ENCODE measurements at regions not wholly inside any gene's neighbourhood (a gene's known extent, or its start where the extent isn't known, plus 50 kb on each side); places are given as distances from the start of the nearest gene placed in this dataset.

DNA sequence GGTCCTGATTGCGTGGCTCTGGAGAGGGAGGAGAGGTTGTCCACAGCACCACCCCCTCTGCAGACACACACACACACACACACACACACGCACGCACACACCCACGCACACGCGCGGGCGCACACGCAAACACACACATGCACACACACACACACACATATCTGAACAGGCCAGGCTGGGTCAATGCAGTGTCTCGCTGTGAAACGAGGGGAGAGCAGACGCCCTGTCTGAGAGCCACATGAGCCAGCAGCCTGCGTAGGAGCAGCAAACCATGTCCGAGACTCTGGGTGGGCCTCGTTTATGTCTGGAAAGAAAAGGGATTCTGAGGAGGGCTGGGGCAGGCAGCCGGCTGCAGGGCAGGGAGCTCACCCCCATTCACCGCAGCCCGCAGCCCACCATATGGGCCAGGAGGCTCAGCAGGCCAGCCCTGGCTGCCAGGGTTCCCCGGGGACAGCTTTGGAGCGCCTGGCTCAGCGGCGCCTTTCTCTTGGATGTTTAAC, 93.3 kb upstream of the TNRC6C start:
- TF ChIP-seq TAF1 (IDR thresholded peaks at IDR 0.05; ENCODE audit: low read depth), result no peak
- no peak for TF ChIP-seq FOXM1 (IDR thresholded peaks at IDR 0.05; ENCODE audit: borderline replicate concordance, low read depth)
- TF ChIP-seq CEBPB (IDR thresholded peaks at IDR 0.05), result no peak
- TF ChIP-seq NFIC (IDR thresholded peaks at IDR 0.05), result no peak
- TF ChIP-seq EP300 (IDR thresholded peaks at IDR 0.05; ENCODE audit: borderline replicate concordance), result no peak
- TF ChIP-seq CREB1 (IDR thresholded peaks at IDR 0.05; ENCODE audit: low read depth), result no peak
- TF ChIP-seq, protein P1, sequence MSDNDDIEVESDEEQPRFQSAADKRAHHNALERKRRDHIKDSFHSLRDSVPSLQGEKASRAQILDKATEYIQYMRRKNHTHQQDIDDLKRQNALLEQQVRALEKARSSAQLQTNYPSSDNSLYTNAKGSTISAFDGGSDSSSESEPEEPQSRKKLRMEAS (IDR thresholded peaks at IDR 0.05), result no peak
- TF ChIP-seq, protein P2, sequence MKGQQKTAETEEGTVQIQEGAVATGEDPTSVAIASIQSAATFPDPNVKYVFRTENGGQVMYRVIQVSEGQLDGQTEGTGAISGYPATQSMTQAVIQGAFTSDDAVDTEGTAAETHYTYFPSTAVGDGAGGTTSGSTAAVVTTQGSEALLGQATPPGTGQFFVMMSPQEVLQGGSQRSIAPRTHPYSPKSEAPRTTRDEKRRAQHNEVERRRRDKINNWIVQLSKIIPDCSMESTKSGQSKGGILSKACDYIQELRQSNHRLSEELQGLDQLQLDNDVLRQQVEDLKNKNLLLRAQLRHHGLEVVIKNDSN (IDR thresholded peaks at IDR 0.05), result no peak
- TF ChIP-seq ZBTB7A (IDR thresholded peaks at IDR 0.05; ENCODE audit: low read depth), result no peak
- no peak for TF ChIP-seq RAD21 (IDR thresholded peaks at IDR 0.05; ENCODE audit: low read depth)
- no peak for TF ChIP-seq YY1 (IDR thresholded peaks at IDR 0.05; ENCODE audit: low read depth)
- no peak for TF ChIP-seq EGR1 (IDR thresholded peaks at IDR 0.05)
- no peak for TF ChIP-seq TCF12 (IDR thresholded peaks at IDR 0.05; ENCODE audit: low read depth)

DNA sequence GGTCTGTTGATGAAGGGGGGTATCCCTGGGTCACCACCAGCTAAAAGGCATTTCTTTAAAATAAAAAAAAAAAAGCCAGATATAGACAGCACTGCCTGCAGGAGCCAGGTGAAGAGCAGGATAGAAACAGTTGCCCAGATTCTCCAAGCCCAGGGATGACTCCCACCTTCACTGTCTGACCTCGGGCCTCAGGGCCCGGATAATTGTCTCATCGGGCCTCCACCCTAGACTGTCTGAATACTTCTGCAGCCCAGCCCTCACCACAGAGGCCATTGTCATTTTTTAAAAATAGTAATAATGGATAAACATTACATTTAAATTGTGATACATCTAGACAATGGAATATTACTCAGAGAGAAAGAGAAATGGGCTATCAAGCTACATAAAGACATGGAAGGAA, 92.8 kb upstream of the TNRC6C start:
- TF ChIP-seq CEBPB (IDR thresholded peaks at IDR 0.05) (no peak), NFIC (IDR thresholded peaks at IDR 0.05) (no peak), EGR1 (IDR thresholded peaks at IDR 0.05) (no peak), TEAD4 (IDR thresholded peaks at IDR 0.05) (no peak), TAF1 (IDR thresholded peaks at IDR 0.05; ENCODE audit: low read depth) (no peak), RAD21 (IDR thresholded peaks at IDR 0.05; ENCODE audit: low read depth) (no peak), TCF12 (IDR thresholded peaks at IDR 0.05; ENCODE audit: low read depth) (no peak), ZBTB7A (IDR thresholded peaks at IDR 0.05; ENCODE audit: low read depth) (no peak), EP300 (IDR thresholded peaks at IDR 0.05; ENCODE audit: borderline replicate concordance) (no peak), CREB1 (IDR thresholded peaks at IDR 0.05; ENCODE audit: low read depth) (no peak), FOXM1 (IDR thresholded peaks at IDR 0.05; ENCODE audit: borderline replicate concordance, low read depth) (no peak), YY1 (IDR thresholded peaks at IDR 0.05; ENCODE audit: low read depth) (no peak)
- TF ChIP-seq, protein P1 (IDR thresholded peaks at IDR 0.05), result no peak
- TF ChIP-seq, protein P3, sequence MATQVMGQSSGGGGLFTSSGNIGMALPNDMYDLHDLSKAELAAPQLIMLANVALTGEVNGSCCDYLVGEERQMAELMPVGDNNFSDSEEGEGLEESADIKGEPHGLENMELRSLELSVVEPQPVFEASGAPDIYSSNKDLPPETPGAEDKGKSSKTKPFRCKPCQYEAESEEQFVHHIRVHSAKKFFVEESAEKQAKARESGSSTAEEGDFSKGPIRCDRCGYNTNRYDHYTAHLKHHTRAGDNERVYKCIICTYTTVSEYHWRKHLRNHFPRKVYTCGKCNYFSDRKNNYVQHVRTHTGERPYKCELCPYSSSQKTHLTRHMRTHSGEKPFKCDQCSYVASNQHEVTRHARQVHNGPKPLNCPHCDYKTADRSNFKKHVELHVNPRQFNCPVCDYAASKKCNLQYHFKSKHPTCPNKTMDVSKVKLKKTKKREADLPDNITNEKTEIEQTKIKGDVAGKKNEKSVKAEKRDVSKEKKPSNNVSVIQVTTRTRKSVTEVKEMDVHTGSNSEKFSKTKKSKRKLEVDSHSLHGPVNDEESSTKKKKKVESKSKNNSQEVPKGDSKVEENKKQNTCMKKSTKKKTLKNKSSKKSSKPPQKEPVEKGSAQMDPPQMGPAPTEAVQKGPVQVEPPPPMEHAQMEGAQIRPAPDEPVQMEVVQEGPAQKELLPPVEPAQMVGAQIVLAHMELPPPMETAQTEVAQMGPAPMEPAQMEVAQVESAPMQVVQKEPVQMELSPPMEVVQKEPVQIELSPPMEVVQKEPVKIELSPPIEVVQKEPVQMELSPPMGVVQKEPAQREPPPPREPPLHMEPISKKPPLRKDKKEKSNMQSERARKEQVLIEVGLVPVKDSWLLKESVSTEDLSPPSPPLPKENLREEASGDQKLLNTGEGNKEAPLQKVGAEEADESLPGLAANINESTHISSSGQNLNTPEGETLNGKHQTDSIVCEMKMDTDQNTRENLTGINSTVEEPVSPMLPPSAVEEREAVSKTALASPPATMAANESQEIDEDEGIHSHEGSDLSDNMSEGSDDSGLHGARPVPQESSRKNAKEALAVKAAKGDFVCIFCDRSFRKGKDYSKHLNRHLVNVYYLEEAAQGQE (IDR thresholded peaks at IDR 0.05; ENCODE audit: low read depth), result no peak
- TF ChIP-seq, protein P2 (IDR thresholded peaks at IDR 0.05), result no peak

DNA sequence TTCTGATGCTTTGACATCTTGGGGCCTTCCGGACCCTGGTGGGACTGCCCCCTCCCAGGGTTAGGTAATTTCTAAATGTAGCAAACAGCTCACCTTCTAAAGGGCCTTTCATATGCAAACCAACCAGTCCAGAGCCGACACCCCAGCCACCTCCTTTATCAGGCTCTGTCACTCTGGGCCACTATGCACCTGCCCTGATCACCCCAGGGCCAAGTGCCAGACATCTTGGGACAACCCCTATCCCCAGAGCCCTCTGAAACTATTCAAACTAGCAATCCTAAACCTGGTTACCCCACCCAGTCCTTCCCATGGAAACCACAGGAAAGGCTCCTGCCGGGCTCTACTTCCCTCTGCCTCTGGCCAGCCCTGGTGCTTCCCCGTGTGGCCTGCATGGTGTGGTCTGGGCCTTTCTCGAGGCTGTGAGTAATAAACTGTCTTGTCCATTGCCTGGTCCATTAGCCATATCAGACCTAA, 91.2 kb upstream of the TNRC6C start:
- no peak for TF ChIP-seq ZBTB7A (IDR thresholded peaks at IDR 0.05; ENCODE audit: low read depth)
- no peak for TF ChIP-seq EGR1 (IDR thresholded peaks at IDR 0.05)
- TF ChIP-seq NFIC (IDR thresholded peaks at IDR 0.05), result no peak
- no peak for TF ChIP-seq CREB1 (IDR thresholded peaks at IDR 0.05; ENCODE audit: low read depth)
- TF ChIP-seq TAF1 (IDR thresholded peaks at IDR 0.05; ENCODE audit: low read depth), result no peak
- no peak for TF ChIP-seq CEBPB (IDR thresholded peaks at IDR 0.05)
- TF ChIP-seq YY1 (IDR thresholded peaks at IDR 0.05; ENCODE audit: low read depth), result no peak
- TF ChIP-seq, protein P2 (IDR thresholded peaks at IDR 0.05), result no peak
- no peak for TF ChIP-seq RAD21 (IDR thresholded peaks at IDR 0.05; ENCODE audit: low read depth)
- no peak for TF ChIP-seq TCF12 (IDR thresholded peaks at IDR 0.05; ENCODE audit: low read depth)
- TF ChIP-seq FOXM1 (IDR thresholded peaks at IDR 0.05; ENCODE audit: borderline replicate concordance, low read depth), result no peak

DNA sequence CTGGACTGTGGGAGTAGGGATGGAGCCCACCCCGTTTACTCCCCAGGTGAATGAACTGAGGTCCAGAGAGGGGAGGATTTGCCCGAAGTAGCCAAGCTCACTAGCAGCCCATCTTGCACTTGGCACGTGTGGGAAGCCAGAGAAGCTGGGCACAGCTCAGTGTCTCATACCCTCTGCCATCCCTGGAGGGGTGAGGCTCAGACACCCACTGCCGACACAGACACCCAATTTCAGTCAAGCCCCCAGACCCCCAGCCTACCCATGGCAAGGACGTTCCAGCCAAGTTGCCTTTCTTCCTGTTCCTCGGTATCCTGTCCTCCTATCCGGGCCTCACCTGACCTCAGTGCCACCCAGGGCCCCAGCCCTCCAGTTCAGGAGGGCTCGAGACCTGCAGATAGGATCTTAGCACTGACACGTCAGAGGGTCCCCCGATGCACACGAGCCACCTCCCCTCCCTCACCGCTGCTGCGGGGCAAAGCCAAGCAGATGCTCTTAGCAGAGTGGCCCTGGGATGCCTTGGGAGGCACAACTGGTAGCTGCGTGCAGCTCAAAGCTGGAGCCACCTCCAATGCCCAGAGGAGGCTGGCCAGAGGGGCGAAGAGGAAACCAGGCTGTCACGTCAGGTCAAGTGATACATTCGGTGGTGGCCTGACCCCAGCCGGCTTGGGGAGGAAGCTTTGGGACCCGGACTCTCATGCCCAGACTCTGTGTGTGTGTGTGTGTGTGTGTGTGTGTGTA, 90.4 kb upstream of the TNRC6C start:
- TF ChIP-seq NFIC (IDR thresholded peaks at IDR 0.05) (no peak), EP300 (IDR thresholded peaks at IDR 0.05; ENCODE audit: borderline replicate concordance) (no peak), CREB1 (IDR thresholded peaks at IDR 0.05; ENCODE audit: low read depth) (no peak), TEAD4 (IDR thresholded peaks at IDR 0.05) (no peak)

DNA sequence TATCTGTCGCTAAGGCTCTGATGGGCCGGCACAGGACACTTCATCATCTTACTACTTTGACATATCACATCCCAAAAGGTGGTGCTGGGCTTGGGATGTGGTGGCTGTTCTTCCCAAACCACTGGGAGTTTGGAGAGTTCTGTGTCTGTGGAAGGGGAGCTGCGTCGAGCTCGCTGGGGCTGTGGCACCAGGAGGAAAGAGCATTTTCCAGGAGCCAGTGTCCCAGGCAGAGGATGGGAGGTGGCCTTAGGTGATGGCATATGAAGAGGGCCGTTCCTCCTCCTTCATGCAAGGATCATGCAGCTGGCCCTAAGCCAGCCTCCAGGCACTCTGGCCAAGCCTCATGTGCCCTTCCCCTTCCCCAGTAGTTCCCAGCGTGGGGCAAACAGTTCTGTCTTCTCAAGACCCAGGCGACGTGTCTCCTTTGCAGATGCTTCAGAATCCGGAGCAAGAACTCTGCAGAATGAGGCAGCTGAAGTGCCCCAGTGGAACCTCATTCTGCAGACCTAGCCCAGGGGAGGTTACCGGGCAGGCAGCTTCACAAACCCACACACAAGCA, 89.4 kb upstream of the TNRC6C start:
- TF ChIP-seq, protein P1 (IDR thresholded peaks at IDR 0.05), result no peak
- TF ChIP-seq FOXM1 (IDR thresholded peaks at IDR 0.05; ENCODE audit: borderline replicate concordance, low read depth) (no peak), YY1 (IDR thresholded peaks at IDR 0.05; ENCODE audit: low read depth) (no peak), CEBPB (IDR thresholded peaks at IDR 0.05) (no peak), EGR1 (IDR thresholded peaks at IDR 0.05) (no peak), EP300 (IDR thresholded peaks at IDR 0.05; ENCODE audit: borderline replicate concordance) (no peak), ZBTB7A (IDR thresholded peaks at IDR 0.05; ENCODE audit: low read depth) (no peak), NFIC (IDR thresholded peaks at IDR 0.05) (no peak), CREB1 (IDR thresholded peaks at IDR 0.05; ENCODE audit: low read depth) (no peak), TCF12 (IDR thresholded peaks at IDR 0.05; ENCODE audit: low read depth) (no peak)
- TF ChIP-seq, protein P3 (IDR thresholded peaks at IDR 0.05; ENCODE audit: low read depth), result no peak

Measured in Ishikawa (cell line).